ENCODE measurements at regions not wholly inside any gene's neighbourhood (a gene's known extent, or its start where the extent isn't known, plus 50 kb on each side); places are given as distances from the start of the nearest gene placed in this dataset.

- no peaks in the 10 kb centered on the region for H3K4me1 Mint-ChIP-seq
- intact Hi-C loops (cut with micrococcal nuclease) = no loop called here
- Histone ChIP-seq H3K27me3 (ENCODE audit: control insufficient read depth in 2 of 2, insufficient read depth in 2 of 2, low read length in 2 of 2) (no peaks in the 10 kb centered on the region), H3K4me3 (ENCODE audit: low read length) (no peak overlapping the region), H3K9me3 (ENCODE audit: control insufficient read depth in 2 of 3, low read length in 3 of 3) (no peaks in the 10 kb centered on the region), H3K4me1 (ENCODE audit: control insufficient read depth in 2 of 2, insufficient read depth in 2 of 2, low read length in 2 of 2) (no peaks in the 10 kb centered on the region), H3K36me3 (ENCODE audit: control insufficient read depth in 2 of 3, insufficient read depth in 3 of 3, low read length in 3 of 3) (no peaks in the 10 kb centered on the region), H3K27ac (ENCODE audit: low read depth, low read length) (no peak overlapping the region)
- ChIA-PET CTCF (no interaction called here), POLR2A (no interaction called here)
- no peak overlapping the region for H3K27ac Mint-ChIP-seq
- no peaks in the 10 kb centered on the region for H3K27me3 Mint-ChIP-seq
- H3K36me3 Mint-ChIP-seq = no peaks in the 10 kb centered on the region
- DNase-seq = no peak
- H3K9me3 Mint-ChIP-seq = peaks cover 0 to 5% (median 0%) of the 10 kb centered on the region in 11 donors
- H3K4me3 Mint-ChIP-seq = no peak overlapping the region
- ATAC-seq = no peak
Observed at GRCh38 chr3:181855825-181856224, 144.1 kb downstream of the SOX2 start.

DNA sequence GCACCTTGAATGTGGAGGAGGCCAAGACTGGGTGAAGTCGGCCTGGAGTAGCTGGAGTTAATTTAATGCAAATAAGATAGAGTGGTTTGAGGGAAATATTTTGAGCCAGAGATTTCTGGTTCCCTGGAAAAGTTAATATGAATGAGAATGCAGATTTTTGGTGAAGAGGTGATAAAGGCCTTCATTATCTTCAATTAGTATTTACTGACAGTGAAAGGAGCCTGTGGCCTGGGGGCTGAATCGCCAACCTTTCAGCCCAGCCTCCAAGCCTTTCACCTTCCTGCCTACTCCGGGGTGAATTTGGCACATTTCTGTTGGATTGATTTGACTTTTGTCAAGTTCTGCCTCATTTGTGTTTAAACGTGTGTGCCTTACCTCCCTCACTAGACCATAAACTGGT lies 147.8 kb downstream of the SOX2 start:
- no peak overlapping the region for H3K4me3 Mint-ChIP-seq
- CTCF ChIA-PET = no interaction called here
- Histone ChIP-seq H3K27ac (ENCODE audit: low read depth, low read length) (no peak overlapping the region), H3K27me3 (ENCODE audit: control insufficient read depth in 2 of 2, insufficient read depth in 2 of 2, low read length in 2 of 2) (no peaks in the 10 kb centered on the region), H3K4me1 (ENCODE audit: control insufficient read depth in 2 of 2, insufficient read depth in 2 of 2, low read length in 2 of 2) (no peaks in the 10 kb centered on the region), H3K4me3 (ENCODE audit: low read length) (no peak overlapping the region), H3K36me3 (ENCODE audit: control insufficient read depth in 2 of 3, insufficient read depth in 3 of 3, low read length in 3 of 3) (no peaks in the 10 kb centered on the region), H3K9me3 (ENCODE audit: control insufficient read depth in 2 of 3, low read length in 3 of 3) (no peaks in the 10 kb centered on the region)
- no peak overlapping the region for H3K27ac Mint-ChIP-seq
- DNase-seq (no peak), ATAC-seq (no peak)
- H3K27me3 Mint-ChIP-seq = no peaks in the 10 kb centered on the region
- H3K4me1 Mint-ChIP-seq = no peaks in the 10 kb centered on the region
- POLR2A ChIA-PET = no interaction called here
- H3K36me3 Mint-ChIP-seq = no peaks in the 10 kb centered on the region
- intact Hi-C loops (cut with micrococcal nuclease) = no loop called here
- H3K9me3 Mint-ChIP-seq = peaks cover 0 to 6% (median 0%) of the 10 kb centered on the region in 11 donors

DNA sequence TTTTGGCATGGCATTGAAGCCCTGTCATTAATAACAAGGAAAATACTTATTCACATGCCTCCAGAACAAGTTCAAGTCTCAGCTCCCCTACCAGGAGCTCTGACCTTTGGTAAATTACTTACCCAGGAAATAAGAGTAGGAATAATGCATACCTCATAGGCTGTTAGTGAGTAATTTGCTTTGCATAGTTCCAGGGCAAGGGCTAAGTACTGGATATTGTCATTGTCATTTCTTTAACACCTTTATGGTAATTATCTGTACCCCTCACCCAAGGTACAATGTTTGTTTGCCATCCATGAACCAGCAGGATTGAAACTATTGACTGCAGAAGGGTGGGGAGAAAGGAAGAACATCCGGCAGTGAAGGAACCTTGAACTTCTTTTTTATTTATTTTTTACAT lies 148.5 kb downstream of the SOX2 start:
- H3K9me3 Mint-ChIP-seq = peaks cover 0 to 6% (median 0%) of the 10 kb centered on the region in 11 donors
- no peak overlapping the region for H3K4me3 ChIP-seq (ENCODE audit: low read length)
- no peak for ATAC-seq

GRCh38 chr3:181862502-181862901 lies 150.8 kb downstream of the SOX2 start:
- Histone ChIP-seq H3K27ac (ENCODE audit: low read depth, low read length) (no peak overlapping the region), H3K27me3 (ENCODE audit: control insufficient read depth in 2 of 2, insufficient read depth in 2 of 2, low read length in 2 of 2) (no peaks in the 10 kb centered on the region), H3K36me3 (ENCODE audit: control insufficient read depth in 2 of 3, insufficient read depth in 3 of 3, low read length in 3 of 3) (no peaks in the 10 kb centered on the region), H3K9me3 (ENCODE audit: control insufficient read depth in 2 of 3, low read length in 3 of 3) (no peaks in the 10 kb centered on the region), H3K4me3 (ENCODE audit: low read length) (no peak overlapping the region), H3K4me1 (ENCODE audit: control insufficient read depth in 2 of 2, insufficient read depth in 2 of 2, low read length in 2 of 2) (no peaks in the 10 kb centered on the region)
- DNase-seq (no peak), ATAC-seq (no peak)
- intact Hi-C loops (cut with micrococcal nuclease) = no loop called here
- ChIA-PET POLR2A (no interaction called here), CTCF (no interaction called here)
- Mint-ChIP-seq H3K36me3 (no peaks in the 10 kb centered on the region), H3K27me3 (no peaks in the 10 kb centered on the region), H3K4me1 (no peaks in the 10 kb centered on the region), H3K27ac (no peak overlapping the region), H3K4me3 (no peak overlapping the region), H3K9me3 (peaks cover 0 to 6% (median 1%) of the 10 kb centered on the region in 11 donors)

More for the DNA sequence above, 148.5 kb downstream of the SOX2 start:
- CTCF ChIA-PET = no interaction called here
- Histone ChIP-seq H3K36me3 (ENCODE audit: control insufficient read depth in 2 of 3, insufficient read depth in 3 of 3, low read length in 3 of 3) (no peaks in the 10 kb centered on the region), H3K9me3 (ENCODE audit: control insufficient read depth in 2 of 3, low read length in 3 of 3) (no peaks in the 10 kb centered on the region), H3K27me3 (ENCODE audit: control insufficient read depth in 2 of 2, insufficient read depth in 2 of 2, low read length in 2 of 2) (no peaks in the 10 kb centered on the region), H3K4me1 (ENCODE audit: control insufficient read depth in 2 of 2, insufficient read depth in 2 of 2, low read length in 2 of 2) (no peaks in the 10 kb centered on the region), H3K27ac (ENCODE audit: low read depth, low read length) (no peak overlapping the region)
- POLR2A ChIA-PET = no interaction called here
- Mint-ChIP-seq H3K36me3 (no peaks in the 10 kb centered on the region), H3K4me3 (no peak overlapping the region), H3K27ac (no peak overlapping the region), H3K4me1 (no peaks in the 10 kb centered on the region), H3K27me3 (no peaks in the 10 kb centered on the region)
- intact Hi-C loops (cut with micrococcal nuclease) = no loop called here
- DNase-seq = no peak

DNA sequence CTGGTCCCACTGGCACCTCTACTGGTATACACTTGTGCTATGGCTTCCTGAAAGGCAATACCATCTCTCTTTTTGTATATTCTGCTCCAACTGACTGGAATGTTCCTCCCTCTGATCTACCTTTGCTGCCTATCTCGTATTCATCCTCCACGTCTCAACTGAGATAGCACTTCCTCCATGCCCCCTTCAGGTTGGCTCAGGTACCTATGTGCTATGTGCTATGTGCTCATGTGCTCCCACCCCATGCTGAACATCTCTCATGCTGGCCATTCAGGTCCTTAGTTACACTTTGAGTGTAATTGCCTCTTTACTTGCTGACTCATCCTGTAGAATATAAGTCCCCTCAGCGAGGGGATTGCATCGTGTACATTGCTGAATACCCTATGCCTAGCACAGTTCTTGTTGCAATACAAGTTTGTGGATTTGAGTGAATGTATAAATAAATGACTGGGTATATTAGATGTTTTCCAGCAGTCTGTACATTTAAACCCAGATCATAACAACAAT lies 156.9 kb downstream of the SOX2 start:
- intact Hi-C loops (cut with micrococcal nuclease) = no loop called here
- ChIA-PET CTCF (no interaction called here), POLR2A (no interaction called here)
- Histone ChIP-seq H3K4me3 (ENCODE audit: low read length) (no peak overlapping the region), H3K27ac (ENCODE audit: low read depth, low read length) (no peak overlapping the region), H3K4me1 (ENCODE audit: control insufficient read depth in 2 of 2, insufficient read depth in 2 of 2, low read length in 2 of 2) (no peaks in the 10 kb centered on the region), H3K27me3 (ENCODE audit: control insufficient read depth in 2 of 2, insufficient read depth in 2 of 2, low read length in 2 of 2) (no peaks in the 10 kb centered on the region), H3K36me3 (ENCODE audit: control insufficient read depth in 2 of 3, insufficient read depth in 3 of 3, low read length in 3 of 3) (no peaks in the 10 kb centered on the region), H3K9me3 (ENCODE audit: control insufficient read depth in 2 of 3, low read length in 3 of 3) (no peaks in the 10 kb centered on the region)
- ATAC-seq (no peak), DNase-seq (no peak)
- Mint-ChIP-seq H3K27ac (no peak overlapping the region), H3K4me3 (no peak overlapping the region), H3K36me3 (no peaks in the 10 kb centered on the region), H3K4me1 (no peaks in the 10 kb centered on the region), H3K9me3 (peaks cover 0 to 3% (median 1%) of the 10 kb centered on the region in 11 donors), H3K27me3 (peaks cover 0 to 4% (median 0%) of the 10 kb centered on the region in 5 donors)

DNA sequence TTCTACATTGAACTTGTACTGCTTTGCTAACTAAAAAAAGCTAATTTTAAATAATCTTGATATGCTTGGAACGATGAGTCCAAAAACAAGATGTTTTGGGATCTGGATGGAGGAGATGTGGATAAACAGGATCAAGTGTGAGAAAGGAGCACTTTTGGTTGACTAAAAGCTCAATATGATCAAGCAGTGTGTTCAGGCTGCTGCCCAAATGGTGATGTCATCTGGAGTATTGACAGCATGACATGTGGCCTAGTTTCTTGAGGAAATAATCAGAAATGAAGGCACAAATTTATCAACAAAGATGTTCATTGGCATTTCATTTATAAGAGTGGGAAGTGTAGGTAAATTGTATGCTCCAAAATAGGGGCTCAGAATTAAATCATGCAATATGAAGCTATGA lies 161.2 kb downstream of the SOX2 start:
- Mint-ChIP-seq H3K9me3 (peaks cover 0 to 3% (median 0%) of the 10 kb centered on the region in 11 donors), H3K36me3 (no peaks in the 10 kb centered on the region), H3K4me3 (no peak overlapping the region), H3K4me1 (no peaks in the 10 kb centered on the region), H3K27me3 (peaks cover 0 to 4% (median 0%) of the 10 kb centered on the region in 5 donors), H3K27ac (no peak overlapping the region)
- DNase-seq (no peak), ATAC-seq (no peak)
- H3K36me3 ChIP-seq (ENCODE audit: control insufficient read depth in 2 of 3, insufficient read depth in 3 of 3, low read length in 3 of 3) = no peaks in the 10 kb centered on the region
- H3K27ac ChIP-seq (ENCODE audit: low read depth, low read length) = no peak overlapping the region
- H3K27me3 ChIP-seq (ENCODE audit: control insufficient read depth in 2 of 2, insufficient read depth in 2 of 2, low read length in 2 of 2) = no peaks in the 10 kb centered on the region
- CTCF ChIA-PET = no interaction called here
- H3K9me3 ChIP-seq (ENCODE audit: control insufficient read depth in 2 of 3, low read length in 3 of 3) = no peaks in the 10 kb centered on the region
- H3K4me3 ChIP-seq (ENCODE audit: low read length) = no peak overlapping the region
- POLR2A ChIA-PET = no interaction called here
- no peaks in the 10 kb centered on the region for H3K4me1 ChIP-seq (ENCODE audit: control insufficient read depth in 2 of 2, insufficient read depth in 2 of 2, low read length in 2 of 2)
- intact Hi-C loops (cut with micrococcal nuclease) = no loop called here

- Mint-ChIP-seq H3K4me1 (no peaks in the 10 kb centered on the region), H3K9me3 (peaks cover 0 to 2% (median 0%) of the 10 kb centered on the region in 11 donors), H3K4me3 (no peak overlapping the region), H3K27me3 (no peaks in the 10 kb centered on the region), H3K27ac (no peak overlapping the region), H3K36me3 (no peaks in the 10 kb centered on the region)
- DNase-seq (no peak), ATAC-seq (no peak)
- Histone ChIP-seq H3K27me3 (ENCODE audit: control insufficient read depth in 2 of 2, insufficient read depth in 2 of 2, low read length in 2 of 2) (no peaks in the 10 kb centered on the region), H3K4me1 (ENCODE audit: control insufficient read depth in 2 of 2, insufficient read depth in 2 of 2, low read length in 2 of 2) (no peaks in the 10 kb centered on the region), H3K27ac (ENCODE audit: low read depth, low read length) (no peak overlapping the region), H3K4me3 (ENCODE audit: low read length) (no peak overlapping the region), H3K9me3 (ENCODE audit: control insufficient read depth in 2 of 3, low read length in 3 of 3) (no peaks in the 10 kb centered on the region), H3K36me3 (ENCODE audit: control insufficient read depth in 2 of 3, insufficient read depth in 3 of 3, low read length in 3 of 3) (no peaks in the 10 kb centered on the region)
- intact Hi-C loops (cut with micrococcal nuclease) = no loop called here
- ChIA-PET CTCF (no interaction called here), POLR2A (no interaction called here)
Observed at GRCh38 chr3:181879926-181880325, 168.2 kb downstream of the SOX2 start.

All from naive thymus-derived CD4-positive, alpha-beta T cell (primary cell).